Keratinocyte (primary cell): ENCODE measurements at regions not wholly inside any gene's neighbourhood (a gene's known extent, or its start where the extent isn't known, plus 50 kb on each side); places are given as distances from the start of the nearest gene placed in this dataset.

Experiments used
- DNase-seq: peaks from one replicate; pipeline ENCODE4 v3.0.0-alpha.2; 2011; ENCODE audit warnings: low read depth, missing footprints, low spot score
- FAIRE-seq: peaks from 2 replicates; lab custom pipeline; 2011; peaks lifted over from hg19 to GRCh38; lab: Jason Lieb, UNC
- H2AFZ ChIP-seq: 2 replicates; pipeline ENCODE4 v1.6.0; 2012; ENCODE audit warnings: low read length, control low read depth, inconsistent platforms; ENCODE audit not compliant: control insufficient read depth
- H3K27ac ChIP-seq: 2 replicates; pipeline ENCODE4 v1.5.1; 2011; ENCODE audit warnings: low read length; ENCODE audit not compliant: control insufficient read depth, insufficient read depth
- H3K27me3 ChIP-seq: 3 replicates; pipeline ENCODE4 v1.6.0; 2011; ENCODE audit warnings: low read length; ENCODE audit not compliant: control insufficient read depth, insufficient read depth; ENCODE audit errors: extremely low read depth
- H3K36me3 ChIP-seq, 2 experiments: 2 replicates in 1 of 2; 3 replicates in 1 of 2; pipeline ENCODE4 v1.5.1; 2011; ENCODE audit warnings: low read length in 2 of 2, mild to moderate bottlenecking in 1 of 2; ENCODE audit not compliant: control insufficient read depth in 2 of 2, insufficient read depth in 2 of 2; ENCODE audit errors: extremely low read depth in 1 of 2
- H3K4me1 ChIP-seq: 3 replicates; pipeline ENCODE4 v1.5.1; 2011; ENCODE audit warnings: low read length; ENCODE audit not compliant: control insufficient read depth, insufficient read depth; ENCODE audit errors: extremely low read depth
- H3K4me2 ChIP-seq: 3 replicates; pipeline ENCODE4 v1.6.0; 2011; ENCODE audit warnings: low read depth, low read length; ENCODE audit not compliant: control insufficient read depth, insufficient read depth; ENCODE audit errors: extremely low read depth
- H3K4me3 ChIP-seq, 3 experiments: fragments of 200-600 bp in 1 of 3; sonication (generic) in 1 of 3; 2 replicates in 2 of 3; 3 replicates in 1 of 3; pipeline ENCODE4 v1.5.1; 2011 to 2016; ENCODE audit warnings: low read length in 3 of 3, mild to moderate bottlenecking in 3 of 3, control low read depth in 2 of 3, inconsistent platforms in 1 of 3, low read depth in 1 of 3, mixed read lengths in 1 of 3, mixed run types in 1 of 3, moderate library complexity in 1 of 3; ENCODE audit not compliant: control insufficient read depth in 2 of 3, insufficient read depth in 2 of 3; ENCODE audit errors: extremely low read depth in 1 of 3
- H3K79me2 ChIP-seq: 2 replicates; pipeline ENCODE4 v1.6.0; 2012; ENCODE audit warnings: low read length; ENCODE audit not compliant: control insufficient read depth, insufficient read depth
- H3K9ac ChIP-seq: 3 replicates; pipeline ENCODE4 v1.6.0; 2011; ENCODE audit warnings: low read length; ENCODE audit not compliant: control insufficient read depth, insufficient read depth; ENCODE audit errors: extremely low read depth
- H3K9me1 ChIP-seq: 3 replicates; pipeline ENCODE4 v1.6.0; 2011; ENCODE audit warnings: low read length; ENCODE audit not compliant: control insufficient read depth, insufficient read depth; ENCODE audit errors: extremely low read depth
- H3K9me3 ChIP-seq: 2 replicates; pipeline ENCODE4 v1.5.1; 2012; ENCODE audit warnings: low read depth, low read length; ENCODE audit not compliant: control insufficient read depth
- H4K20me1 ChIP-seq: 3 replicates; pipeline ENCODE4 v1.6.0; 2011; ENCODE audit warnings: low read length; ENCODE audit not compliant: control insufficient read depth, insufficient read depth; ENCODE audit errors: extremely low read depth
- CTCF ChIP-seq, 3 experiments: IDR thresholded peaks in 1 of 3; conservative IDR thresholded peaks in 1 of 3; optimal IDR thresholded peaks in 1 of 3; 2 replicates in 2 of 3; 3 replicates in 1 of 3; pipeline versions ENCODE3 to v1.5.1; 2011; ENCODE audit warnings: low read length in 3 of 3, mild to moderate bottlenecking in 3 of 3, moderate library complexity in 2 of 3, control low read depth in 1 of 3, inconsistent platforms in 1 of 3; ENCODE audit not compliant: insufficient read depth in 2 of 3; ENCODE audit errors: extremely low read depth in 1 of 3
- EZH2 ChIP-seq: IDR thresholded peaks from one replicate; pipeline ENCODE4 v1.6.1; 2012; ENCODE audit warnings: inconsistent platforms, mild to moderate bottlenecking, low read length, moderate library complexity
- dilution Hi-C: fragments of 300-500 bp; cut with MboI; formaldehyde crosslinking; loops from one replicate; pipeline ENCODE4 v1.7.0; 2020; ENCODE audit warnings: low sequenced_read_pairs; ENCODE audit not compliant: extremely low pct_ligation_motif_present

- no peak for FAIRE-seq
- Histone ChIP-seq H3K27me3 (no peaks in the 10 kb centered on the region), H3K27ac (no peak overlapping the region), H3K9me3 (no peaks in the 10 kb centered on the region), H3K9ac (no peak overlapping the region), H3K36me3 (no peaks in the 10 kb centered on the region), H4K20me1 (no peaks in the 10 kb centered on the region), H2AFZ (no peak overlapping the region), H3K9me1 (no peaks in the 10 kb centered on the region), H3K79me2 (no peaks in the 10 kb centered on the region), H3K4me1 (no peaks in the 10 kb centered on the region), H3K4me3 (no peak overlapping the region), H3K4me2 (no peak overlapping the region)
- dilution Hi-C loops, result no loop called here
- no peak for DNase-seq
- no peak for TF ChIP-seq CTCF (optimal IDR thresholded peaks at IDR 0.05 in 1 of 3, IDR thresholded peaks at IDR 0.05 in 1 of 3, conservative IDR thresholded peaks at IDR 0.05 in 1 of 3; ENCODE audit: extremely low read depth in 1 of 3, insufficient read depth in 2 of 3, low read length in 3 of 3)
Measured at GRCh38 chr1:8115031-8115768, 89.1 kb upstream of the ERRFI1 start.

DNA sequence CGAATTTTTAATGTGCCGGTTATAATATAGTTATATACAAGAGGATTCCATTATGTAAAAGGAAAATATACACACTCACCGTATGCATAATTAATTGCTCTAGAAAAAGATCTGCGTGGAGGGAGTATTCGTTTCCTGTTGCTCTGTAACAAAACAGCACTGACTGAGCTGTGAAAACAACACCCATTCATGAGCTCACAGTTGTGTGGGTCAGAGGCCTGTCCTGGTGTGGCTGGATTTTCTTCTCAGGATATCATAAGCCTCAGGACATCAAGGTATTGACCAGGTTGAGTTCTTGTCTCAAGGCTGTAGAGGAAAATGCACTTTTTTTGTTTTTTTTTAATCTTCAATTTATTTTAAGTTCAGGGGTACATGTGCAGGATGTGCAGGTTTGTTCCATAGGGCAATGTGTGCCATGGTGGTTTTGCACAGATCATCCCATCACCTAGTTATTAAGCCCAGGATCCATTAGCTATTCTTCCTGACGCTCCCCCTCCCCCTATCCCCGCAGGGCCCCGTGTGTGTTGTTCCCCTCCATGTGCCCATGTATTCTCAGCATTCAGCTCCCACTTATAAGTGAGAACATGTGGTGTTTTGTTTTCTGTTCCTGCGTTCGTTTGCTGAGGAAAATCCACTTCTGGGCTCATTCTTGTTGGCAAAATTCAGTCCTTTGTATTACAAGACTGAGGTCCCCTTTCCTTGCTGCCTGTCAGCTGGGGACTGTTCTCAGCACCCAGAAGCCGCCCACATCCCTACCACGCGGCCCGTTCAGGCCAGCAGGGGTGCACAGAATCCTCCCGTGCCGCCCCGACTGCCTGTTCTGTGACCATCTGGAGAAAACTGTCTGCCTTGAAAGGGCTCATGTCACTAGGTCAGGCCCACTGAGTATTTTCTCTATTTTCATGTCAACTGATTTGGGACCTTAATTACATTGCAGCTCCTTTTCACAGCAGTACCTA, 87.4 kb upstream of the ERRFI1 start:
- Histone ChIP-seq H3K9ac (no peak overlapping the region), H3K36me3 (no peaks in the 10 kb centered on the region), H3K9me3 (no peaks in the 10 kb centered on the region), H3K79me2 (no peaks in the 10 kb centered on the region), H3K9me1 (no peaks in the 10 kb centered on the region), H3K27me3 (no peaks in the 10 kb centered on the region), H3K4me3 (no peak overlapping the region), H3K4me1 (no peaks in the 10 kb centered on the region), H3K27ac (no peak overlapping the region), H2AFZ (peak overlapping the region; percentile 27), H4K20me1 (no peaks in the 10 kb centered on the region), H3K4me2 (no peak overlapping the region)
- dilution Hi-C loops, result no loop called here
- no peak for FAIRE-seq
- no peak for DNase-seq
- TF ChIP-seq CTCF (optimal IDR thresholded peaks at IDR 0.05 in 1 of 3, IDR thresholded peaks at IDR 0.05 in 1 of 3, conservative IDR thresholded peaks at IDR 0.05 in 1 of 3; ENCODE audit: extremely low read depth in 1 of 3, insufficient read depth in 2 of 3, low read length in 3 of 3) (no peak), EZH2 (no peak)
